ENCODE measurements at regions not wholly inside any gene's neighbourhood (a gene's known extent, or its start where the extent isn't known, plus 50 kb on each side); places are given as distances from the start of the nearest gene placed in this dataset.

GRCh38 chr17:65477600-65477999, 83.8 kb downstream of the AXIN2 start:
- DNase-seq = no peak

DNA sequence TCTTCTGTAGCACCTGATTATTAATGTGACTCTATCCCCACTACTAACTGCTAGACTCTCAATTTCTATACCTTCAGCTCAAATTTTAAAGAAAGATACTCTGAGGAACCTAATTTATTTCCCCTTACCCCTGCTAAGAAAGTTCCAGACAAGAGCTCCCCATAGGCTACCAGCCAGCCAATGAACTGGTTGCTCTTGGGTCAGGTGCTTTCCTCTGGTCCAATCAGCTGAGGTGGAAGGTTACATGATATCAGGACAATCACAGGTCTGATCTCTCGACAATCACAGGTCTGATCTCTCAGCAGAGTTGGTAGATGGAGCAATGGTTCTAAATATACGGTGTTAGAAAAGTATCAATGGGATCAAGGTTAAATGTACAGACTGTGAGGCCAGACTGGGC, 86.8 kb downstream of the AXIN2 start:
- DNase-seq = no peak

DNA sequence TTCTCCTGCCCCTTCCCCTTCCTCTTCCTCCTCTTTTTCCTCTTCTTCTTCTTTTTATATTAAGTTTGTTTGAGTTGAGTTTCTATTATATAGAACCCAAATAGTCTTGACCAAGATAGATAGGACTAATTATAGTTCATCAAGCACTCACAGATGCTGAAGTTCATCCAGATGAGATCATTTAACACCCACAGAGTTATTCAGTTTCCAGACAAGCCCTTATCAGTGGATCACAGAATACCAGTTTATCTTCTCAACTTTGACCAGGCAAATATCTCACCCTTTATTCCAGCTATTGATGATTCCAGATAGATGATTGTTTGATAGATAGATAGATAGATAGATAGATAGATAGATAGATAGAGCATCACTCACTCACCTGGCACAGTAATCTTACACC, 87.5 kb downstream of the AXIN2 start:
- no peak for DNase-seq

DNA sequence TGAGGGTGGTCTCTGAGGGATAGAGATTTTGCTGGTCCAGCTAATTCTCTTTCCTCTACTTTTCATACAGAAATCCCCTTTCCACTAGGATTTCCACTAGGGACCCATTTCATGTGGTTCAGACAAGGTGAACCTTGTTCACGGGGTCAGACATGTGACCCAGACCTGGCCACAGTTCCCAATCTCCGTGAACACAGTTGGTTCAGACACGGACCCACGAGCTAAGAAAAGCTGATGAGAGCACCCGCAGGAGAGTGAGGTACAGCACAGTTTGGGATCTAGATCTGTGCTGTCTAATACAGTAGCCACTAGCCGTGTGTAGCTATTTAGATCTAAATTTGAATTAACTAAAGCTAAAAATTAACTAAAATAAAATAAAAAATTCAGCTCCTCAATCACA, 88.1 kb downstream of the AXIN2 start:
- DNase-seq = no peak

GRCh38 chr17:65472666-65473309, 88.7 kb downstream of the AXIN2 start:
- DNase-seq = no peak

DNA sequence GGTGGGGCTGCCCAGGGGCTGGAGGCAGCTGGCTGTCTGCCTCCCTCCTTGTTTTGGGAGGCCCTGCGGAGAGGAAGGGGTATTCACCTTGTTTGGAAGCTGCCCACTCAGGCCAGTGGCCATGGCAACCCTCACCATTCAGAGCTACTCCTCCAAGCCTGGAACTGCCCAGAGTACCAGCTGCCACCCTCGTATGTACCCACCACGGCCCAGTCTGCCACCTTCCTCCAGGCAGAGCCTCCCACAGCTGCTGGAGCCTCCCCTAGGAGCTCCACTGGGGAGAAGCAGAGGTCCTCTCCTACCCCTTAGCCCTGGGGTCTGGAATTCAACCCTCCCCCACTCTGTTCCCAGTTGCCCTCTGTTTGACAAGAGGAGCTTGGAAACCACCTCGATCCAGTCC, 90.7 kb downstream of the AXIN2 start:
- DNase-seq = no peak

GRCh38 chr17:65468321-65468720, 93.1 kb downstream of the AXIN2 start:
- DNase-seq = no peak

DNA sequence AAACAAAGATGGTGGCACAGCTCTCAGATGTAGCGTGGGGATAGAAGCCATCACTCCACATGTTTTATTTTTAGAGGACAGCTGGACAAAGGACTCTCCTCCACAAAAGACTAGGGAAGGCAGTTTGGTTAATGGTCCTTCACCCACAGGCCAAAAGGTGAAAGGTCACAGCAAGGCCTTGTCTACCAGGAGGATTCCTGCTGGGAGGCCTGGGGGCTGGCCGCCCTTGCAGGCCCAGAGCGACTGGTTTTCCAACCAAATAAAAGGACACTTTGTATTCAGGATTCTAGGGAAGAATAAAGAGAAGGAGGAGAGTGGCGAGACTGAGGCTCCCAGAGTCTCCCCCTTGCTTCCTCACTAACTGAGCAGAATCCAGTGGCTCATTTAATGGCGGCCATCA, 94.3 kb downstream of the AXIN2 start:
- DNase-seq = no peak

GRCh38 chr17:65466547-65466946, 94.9 kb downstream of the AXIN2 start:
- DNase-seq = no peak

GRCh38 chr17:65463242-65463641, 98.2 kb downstream of the AXIN2 start:
- DNase-seq = no peak

GRCh38 chr17:65459677-65460347, 101.6 kb downstream of the AXIN2 start:
- DNase-seq = no peak

DNA sequence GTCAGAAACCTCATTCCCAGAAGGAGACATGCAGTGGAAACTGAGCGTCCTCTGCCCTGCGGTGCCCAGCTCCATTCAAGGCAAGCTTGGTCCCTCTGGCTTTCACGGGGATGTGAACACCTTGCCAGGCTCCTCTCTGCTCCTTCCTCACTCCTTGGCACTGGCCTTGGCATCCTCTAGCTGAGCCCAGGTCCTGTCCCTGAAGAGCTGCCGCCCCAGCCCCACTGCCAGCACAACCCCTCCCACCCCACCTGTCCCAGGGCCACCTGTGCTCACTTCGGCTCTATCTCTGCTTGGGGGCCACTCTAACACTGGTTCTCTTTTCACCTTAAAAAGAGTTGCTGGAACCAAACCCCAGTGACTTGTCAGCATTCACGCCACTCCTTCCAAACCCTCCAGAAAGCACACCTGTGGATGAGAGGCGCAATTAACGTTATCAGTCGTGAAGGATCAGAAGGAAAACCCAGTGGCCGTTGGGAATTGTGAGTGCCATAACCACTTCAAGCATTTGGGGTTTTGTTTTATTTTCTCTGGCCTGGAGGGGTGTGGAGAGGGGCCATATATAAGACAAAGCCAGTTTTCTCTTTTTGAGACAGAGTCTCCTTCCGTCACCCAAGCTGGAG, 103.7 kb downstream of the AXIN2 start:
- DNase-seq = no peak

GRCh38 chr17:65457183-65457582, 104.3 kb downstream of the AXIN2 start:
- DNase-seq = no peak

- no peak for DNase-seq
Observed at GRCh38 chr17:65456368-65457151, 104.9 kb downstream of the AXIN2 start.

DNA sequence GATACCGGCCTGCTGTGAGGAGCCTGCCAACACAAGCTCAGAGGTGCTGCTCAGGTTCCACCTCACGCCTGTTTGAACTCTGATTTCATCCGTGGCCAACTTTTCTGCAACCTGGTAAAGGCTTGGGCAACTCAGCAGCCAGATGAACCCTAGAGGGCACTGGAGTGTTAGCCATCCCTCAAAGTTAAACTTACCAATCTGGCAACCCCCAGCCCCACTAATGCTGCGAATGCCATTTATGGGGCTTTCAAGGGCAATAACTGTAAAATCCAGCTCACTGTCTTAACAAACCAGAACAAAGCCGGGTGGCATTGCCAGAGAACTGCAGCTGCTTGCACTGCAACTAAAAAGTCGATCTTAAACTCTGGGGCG, 105.5 kb downstream of the AXIN2 start:
- DNase-seq = no peak

DNA sequence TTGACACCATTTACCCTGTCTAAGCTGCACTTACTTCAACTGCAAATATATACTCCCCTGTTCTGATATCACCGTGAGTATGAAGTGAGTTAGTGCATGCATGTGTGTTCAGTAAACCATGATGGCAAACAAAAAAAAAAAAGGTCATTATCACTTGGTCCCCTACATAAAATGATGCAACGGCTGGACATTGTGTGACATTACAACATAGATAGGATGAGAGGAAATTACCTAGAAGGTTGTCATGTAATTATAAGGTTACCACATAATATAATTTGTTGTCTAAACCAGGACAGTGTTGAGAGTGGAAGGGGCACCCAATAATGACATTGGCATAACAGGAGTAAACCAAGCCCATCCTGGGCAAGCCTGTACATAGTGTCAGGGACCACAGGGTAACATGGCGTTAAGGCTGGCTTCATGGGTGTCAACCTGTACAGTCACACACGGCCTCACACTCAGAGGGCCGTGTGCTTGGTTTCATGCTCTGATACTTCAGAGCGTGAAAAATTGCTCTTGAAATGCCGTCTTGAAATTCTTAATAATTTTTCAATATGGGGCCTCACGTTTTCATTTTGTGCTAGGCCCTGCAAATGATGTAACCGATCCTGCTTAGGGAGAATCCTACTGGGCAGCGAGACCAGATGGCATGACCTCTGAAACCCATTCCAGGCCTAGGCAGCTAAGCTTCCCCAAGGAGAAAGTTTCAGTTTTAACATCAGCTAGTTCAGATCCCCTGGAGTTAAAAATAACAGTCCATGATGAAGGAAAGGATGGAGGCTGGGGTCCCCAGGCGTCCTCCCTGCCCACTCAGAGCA, 106.1 kb downstream of the AXIN2 start:
- DNase-seq = no peak

DNA sequence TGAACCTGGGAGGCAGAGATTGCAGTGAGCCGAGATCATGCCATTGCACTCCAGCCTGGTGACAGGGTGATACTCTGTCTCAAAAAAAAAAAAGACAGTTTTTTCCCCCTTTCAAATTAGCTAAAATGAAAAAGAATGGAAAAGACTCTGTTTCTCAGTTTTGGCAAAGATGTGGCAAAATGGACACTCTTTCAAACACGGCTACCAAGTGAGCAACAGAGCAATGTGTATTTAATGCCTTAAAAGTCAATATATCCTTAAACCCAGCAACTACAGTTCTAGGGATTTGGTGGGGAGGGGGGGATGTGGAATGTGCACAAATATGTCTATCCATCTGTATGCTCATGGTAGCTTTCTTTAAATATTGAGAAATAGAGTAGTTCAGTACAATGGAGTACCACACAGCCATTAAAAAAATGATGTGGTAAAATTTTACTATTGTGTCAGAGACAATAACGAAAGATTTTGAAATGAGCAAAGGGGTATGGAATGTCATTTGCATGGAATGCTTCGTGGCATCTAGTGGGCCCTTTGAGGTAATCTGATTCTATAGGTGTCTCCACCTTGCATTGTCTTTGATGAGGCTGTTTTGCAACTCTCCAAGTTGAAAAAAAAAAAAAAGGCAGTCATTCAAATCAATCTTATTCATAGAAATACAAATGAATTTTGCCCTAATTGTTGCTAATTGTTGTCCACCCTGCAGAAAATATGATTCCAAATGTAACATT, 108.1 kb downstream of the AXIN2 start:
- no peak for DNase-seq

DNA sequence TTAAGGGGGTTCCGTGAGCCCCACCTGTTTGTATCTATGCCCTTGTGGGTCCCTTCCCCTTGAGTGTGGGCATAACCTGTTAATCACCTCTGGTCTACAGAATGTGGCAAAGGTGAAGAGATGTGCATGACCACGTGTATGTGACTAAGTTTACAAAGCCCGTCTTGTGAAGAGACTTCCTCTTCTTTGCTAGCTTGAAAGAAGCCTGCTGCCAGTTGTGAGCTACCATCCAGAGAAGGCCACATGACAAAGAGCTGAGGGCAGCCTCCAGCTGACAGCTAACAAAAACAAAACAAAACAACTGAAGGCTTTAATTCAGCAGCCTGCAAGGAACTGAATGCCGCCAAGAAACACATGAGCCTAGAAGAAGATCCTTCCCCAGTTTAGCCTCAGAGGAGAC, 112.0 kb downstream of the AXIN2 start:
- no peak for DNase-seq

DNA sequence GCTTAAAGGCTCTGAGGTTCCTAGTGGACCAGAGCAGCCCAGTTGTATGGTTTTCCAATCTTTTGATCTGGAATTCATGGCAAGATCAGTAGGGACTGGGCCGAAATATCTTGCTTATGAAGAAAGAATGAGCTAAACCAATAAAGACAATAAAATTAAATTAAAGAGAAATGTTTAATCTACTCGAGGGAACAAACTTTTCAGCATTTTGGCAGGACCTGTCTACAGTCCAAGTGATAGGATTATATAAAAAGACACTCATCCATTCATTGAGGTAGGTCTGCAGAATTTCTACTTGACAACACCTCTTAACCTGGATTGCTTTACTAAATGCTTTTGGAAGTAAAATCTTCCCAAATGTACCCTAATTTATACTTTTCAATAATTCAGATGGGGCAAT, 113.6 kb downstream of the AXIN2 start:
- no peak for DNase-seq

- no peak for DNase-seq
Observed at GRCh38 chr17:65446838-65447526, 114.5 kb downstream of the AXIN2 start.

- no peak for DNase-seq
Observed at GRCh38 chr17:65446043-65446442, 115.4 kb downstream of the AXIN2 start.

DNA sequence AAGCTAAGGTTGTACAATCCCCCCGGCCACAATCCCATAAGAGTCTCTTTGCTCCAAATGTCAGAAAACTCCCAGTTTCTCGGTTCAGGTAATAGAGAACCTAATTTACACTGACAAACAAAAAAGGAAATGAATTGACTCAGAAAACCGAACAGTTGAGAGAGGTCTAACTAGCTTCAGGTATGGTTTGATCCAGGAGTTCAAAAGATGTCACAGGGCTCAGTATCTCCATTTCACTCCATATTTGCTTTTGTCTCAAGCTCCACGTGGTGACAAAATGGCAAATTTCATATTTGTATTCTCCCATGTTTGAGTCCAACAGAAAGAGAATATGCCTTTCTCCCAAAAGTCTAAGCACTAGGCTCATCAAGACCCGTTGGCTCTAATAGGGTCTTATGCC, 117.4 kb downstream of the AXIN2 start:
- no peak for DNase-seq
